CD4-positive, alpha-beta T cell treated with Interferon alpha-2 for 1 hour (primary cell): ENCODE measurements at regions not wholly inside any gene's neighbourhood (a gene's known extent, or its start where the extent isn't known, plus 50 kb on each side); places are given as distances from the start of the nearest gene placed in this dataset.
A peak's percentile ranks its signal among the peaks of the same experiment; 100 is the strongest.
"Not testable (repeated sequence)": the region's sequence is repeated elsewhere in the genome, so short reads cannot be mapped to it uniquely, and the experiment has no call there.

Source experiments
- DNase-seq, 2 donors: peaks; one replicate each; pipeline ENCODE4 v3.0.0-alpha.2; 2020 to 2022

DNA sequence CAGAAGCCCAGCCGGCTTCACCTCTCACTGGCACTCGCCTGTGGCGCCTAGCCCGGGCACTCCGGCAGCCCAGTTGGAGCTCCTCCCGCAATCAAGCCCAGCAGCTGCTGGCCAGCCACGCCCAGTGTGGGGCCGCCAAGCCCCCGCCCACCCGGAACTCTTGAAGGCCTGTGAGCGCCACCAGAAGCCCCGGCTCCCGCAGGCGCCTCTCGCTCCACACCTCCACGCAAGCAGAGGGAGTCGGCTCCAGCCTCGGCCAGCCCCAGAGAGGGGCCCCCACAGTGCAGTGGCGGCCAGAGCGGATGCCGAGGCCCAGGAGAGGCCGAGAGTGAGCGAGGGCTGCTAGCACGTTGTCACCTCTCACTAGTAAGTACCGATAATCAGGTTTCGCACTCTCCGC is 240.7 kb downstream of the TFEC start:
- DNase-seq: no peak

DNA sequence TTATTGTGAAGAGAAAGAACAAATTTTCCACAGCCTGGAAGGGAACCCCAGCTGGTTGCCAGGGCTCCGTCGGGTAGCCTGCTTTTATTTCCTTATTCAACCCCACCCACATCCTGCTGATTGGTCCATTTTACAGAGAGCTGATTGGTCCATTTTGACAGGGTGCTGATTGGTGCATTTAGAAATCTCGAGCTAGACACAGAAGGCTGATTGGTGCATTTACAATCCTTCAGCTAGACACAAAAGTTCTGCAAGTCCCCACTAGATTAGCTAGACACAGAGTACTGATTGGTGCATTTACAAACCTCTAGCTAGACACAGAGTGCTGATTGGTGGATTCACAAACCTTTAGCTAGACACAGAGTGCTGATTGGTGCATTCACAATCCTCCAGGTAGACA is 241.1 kb downstream of the TFEC start:
- DNase-seq: not testable (repeated sequence)

DNA sequence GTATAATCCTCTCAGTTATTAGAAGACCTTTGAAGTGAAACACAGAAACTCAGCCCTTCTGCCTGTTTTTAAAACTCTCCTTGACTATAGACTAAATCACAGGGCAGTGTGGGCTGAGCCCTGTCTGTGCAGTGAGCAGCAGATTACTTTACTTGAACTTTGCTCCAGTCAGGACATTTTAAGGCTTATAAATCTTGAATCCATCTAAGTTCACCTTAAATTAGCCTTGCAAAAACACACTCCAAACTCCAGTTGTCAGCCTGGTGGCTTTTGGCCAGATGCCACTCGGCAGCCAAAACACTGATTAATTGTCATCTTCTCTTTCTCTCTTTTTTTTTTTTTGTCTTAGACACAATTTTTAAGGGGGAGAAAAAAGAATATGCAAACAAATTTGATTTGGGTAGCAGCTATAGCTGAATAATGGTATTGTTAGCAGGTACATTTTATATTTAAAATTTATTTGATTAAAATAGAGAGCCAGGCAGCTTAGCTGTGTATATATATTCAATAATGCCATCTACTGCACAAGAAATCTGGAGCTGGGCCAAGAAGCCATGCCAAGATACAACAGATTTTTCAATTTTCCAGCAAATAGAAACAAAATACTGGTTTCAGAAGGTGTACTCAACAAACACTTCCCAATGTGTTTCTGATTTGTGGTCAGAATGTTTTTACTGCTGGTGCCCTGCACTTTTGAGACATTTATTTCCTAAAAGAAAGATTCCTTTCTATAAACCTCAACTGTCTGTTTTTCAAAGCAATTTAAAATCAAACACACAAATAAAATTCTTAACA is 247.7 kb downstream of the TFEC start:
- DNase-seq: no peak

DNA sequence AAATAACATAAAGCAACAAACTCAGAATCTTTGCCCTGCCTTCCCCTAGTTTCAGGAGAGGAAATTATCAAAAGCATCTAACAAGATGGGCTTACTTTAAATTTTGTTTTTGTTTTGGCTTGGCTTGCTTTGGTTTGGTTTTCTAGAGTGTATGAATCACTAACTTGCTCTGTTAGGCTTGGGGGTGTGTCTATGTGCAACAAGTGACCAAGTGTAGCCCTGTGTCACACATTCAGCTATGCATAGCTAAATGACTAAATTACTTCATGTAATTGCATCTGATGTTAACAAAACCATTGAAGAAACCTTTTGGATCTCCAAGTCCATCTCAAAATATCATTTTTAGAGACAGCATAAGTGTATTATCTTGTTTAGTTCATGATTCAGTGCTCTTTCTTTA is 251.0 kb downstream of the TFEC start:
- DNase-seq: no peak

DNA sequence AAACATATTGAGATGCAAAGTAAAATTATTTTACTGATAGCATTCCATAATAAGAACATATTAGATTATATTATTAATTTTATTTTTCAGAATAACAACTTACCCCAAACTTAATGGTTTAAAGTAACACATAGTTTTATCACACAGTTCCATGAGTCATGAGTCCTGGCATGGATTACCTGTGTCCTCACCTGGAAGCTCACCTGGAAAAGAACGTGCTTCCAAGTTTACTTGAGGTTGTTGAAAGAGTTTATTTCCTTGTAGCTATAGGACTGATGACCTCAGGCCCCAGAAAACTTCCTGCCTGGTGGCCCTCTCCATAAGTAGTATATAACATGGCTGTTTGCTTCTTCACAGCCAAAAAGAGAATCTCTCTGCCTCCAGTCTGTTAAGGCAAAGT is 254.6 kb downstream of the TFEC start:
- DNase-seq: no peak

DNA sequence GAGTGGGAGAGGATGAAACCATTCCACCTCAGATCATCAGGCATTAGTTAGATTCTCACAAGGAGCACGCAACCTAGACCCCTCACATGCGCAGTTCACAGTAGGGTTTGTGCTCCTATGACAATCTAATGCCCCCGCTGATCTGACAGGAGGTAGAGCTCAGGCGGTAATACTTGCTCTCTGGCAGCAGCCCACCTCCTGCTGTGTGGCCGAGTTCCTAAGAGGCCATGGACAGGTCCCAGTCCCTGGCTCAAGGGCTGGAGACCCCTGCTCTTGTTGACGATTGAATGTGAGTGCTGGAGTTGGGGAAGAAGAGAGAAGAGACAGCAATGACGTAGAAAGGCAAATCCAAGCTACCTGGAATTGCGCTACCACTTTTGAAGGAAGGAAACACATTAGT is 267.2 kb downstream of the TFEC start:
- no peak for DNase-seq

DNA sequence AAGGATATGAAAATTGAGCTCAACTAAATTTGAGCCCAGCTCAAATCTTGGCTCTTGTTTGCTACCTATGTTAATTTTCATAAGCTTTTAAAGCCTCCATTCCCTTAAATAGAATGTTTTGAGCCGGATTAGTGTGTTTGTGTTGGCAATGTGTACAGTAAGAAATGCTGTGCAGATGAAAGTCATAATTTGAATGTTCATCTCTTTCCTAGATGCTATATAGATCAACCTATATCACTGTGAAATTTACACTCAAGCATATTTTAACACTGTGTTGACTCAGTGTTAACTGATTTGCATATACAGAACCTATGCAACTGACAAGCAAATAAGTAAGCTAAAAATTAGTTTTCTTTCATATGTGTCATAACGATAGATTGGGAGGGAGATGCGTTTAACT is 272.5 kb downstream of the TFEC start:
- DNase-seq: no peak

DNA sequence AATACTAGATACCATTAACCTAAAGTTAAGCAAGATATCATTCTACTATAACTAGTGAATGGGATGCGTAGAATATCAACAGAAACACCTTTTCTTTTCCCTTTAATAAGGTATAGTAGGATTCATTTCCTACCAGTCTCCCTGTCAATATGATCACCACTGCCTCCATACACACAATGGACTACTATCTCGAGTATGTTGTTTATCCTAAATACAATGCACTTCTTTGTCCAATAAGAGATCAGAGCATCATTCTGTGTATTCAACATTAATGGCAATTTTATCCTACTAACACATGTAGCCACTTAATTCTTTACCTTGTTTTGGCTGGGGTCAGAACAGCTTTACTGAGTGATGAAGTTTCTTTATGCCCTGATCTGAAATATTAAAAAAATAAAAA is 276.3 kb downstream of the TFEC start:
- no peak for DNase-seq

DNA sequence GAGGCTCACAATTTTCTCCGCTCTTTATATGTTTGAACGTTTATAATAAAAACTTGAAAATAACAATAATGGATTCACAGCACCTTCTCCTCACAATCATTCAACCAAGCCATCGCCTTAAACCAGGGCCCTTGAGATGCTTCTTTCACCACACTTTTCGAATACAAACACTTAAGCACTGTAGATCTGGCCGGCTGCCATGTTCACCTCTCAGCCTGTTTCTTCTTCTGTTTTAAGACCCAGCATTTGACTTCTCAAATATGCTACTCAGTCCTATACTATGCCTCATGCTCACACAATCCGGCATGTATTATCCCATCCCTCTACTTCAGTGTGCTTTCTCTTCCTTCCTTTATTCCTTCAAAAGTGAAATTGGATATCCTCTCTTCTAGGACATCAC is 280.6 kb downstream of the TFEC start:
- no peak for DNase-seq

DNA sequence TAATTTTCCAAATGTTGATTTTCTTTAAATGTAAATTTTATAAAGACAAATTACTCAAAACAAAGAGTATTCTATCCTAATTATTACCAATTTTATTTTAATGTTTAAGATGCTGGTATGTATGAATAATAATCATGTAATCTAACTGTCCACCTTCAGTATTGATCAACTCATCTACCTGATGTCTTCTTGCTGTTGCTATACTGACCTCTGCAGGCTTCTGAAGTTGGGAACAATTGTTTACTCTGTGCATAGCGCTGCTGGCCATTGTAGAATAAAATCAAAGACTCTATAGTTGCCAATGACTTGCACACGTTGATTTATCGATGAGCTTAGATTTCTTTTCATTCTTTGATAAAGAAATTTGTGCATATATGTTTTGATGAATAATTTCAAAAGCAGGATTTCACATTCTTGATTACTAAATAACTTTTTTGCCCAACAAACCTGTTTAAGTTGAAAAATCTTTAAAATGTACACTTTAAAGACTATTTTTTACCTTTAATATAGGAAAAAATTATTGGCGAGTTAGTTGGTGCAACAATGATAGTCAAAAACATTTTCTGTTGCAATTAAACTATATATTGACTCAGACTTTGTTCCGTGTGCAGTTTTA is 282.3 kb downstream of the TFEC start:
- peak in 1 of 2 donors; percentile 18 for DNase-seq

DNA sequence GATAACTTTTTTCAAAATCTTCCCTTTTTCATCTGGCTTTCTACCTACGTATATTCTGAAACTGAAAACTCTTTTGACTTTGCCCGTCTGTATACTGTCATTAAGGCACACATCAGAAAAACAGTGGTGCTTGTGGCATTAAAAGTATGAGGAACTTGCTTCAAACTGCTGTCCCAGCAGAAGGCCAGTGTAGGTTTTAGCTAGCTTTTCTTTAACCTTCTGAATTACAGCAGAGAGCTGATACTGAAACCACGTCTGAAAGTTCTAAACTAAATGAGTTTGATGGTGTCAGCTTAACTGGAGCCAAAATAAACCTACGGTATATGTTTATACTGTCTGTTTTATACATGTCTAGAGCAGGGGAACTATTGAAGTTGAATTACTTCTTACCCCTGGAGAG is 283.4 kb downstream of the TFEC start:
- DNase-seq: no peak

DNA sequence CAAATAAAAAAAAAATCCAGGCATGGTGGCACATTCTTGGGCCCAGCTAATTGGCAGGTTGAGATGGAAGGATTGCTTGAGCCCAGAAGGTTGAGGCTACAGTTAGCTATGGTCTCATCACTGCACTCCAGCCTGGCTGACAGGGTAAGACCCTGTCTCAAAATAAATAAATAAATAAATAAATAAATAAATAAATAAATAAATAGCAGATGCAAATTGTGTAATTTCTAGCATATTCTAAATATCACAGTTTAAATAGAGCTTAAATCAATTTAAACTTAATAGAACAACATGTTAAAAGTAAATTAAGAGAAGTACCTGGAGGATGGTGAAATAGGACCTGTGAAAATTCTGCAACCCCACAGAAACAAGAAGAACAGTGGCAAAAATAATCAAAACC is 290.5 kb downstream of the TFEC start:
- no peak for DNase-seq

DNA sequence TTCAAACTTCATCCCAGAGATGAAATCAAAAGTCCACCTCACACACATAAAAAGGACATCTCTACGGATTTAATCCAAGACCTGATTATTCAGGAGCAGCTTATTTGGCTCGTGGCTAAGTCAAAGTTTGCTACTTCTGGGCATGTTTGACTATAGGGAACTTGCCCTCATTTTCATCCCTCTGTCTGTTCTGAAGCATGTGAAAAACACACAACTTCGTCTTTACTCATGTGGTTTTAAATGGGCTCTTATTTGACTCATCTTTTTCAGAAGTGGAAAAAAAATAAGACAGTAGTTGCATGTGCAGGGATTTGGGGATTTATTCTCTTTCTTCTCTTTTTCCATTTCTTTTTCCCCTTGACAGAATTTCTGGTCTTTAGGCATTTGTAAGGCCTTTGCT is 295.9 kb downstream of the TFEC start:
- no peak for DNase-seq

DNA sequence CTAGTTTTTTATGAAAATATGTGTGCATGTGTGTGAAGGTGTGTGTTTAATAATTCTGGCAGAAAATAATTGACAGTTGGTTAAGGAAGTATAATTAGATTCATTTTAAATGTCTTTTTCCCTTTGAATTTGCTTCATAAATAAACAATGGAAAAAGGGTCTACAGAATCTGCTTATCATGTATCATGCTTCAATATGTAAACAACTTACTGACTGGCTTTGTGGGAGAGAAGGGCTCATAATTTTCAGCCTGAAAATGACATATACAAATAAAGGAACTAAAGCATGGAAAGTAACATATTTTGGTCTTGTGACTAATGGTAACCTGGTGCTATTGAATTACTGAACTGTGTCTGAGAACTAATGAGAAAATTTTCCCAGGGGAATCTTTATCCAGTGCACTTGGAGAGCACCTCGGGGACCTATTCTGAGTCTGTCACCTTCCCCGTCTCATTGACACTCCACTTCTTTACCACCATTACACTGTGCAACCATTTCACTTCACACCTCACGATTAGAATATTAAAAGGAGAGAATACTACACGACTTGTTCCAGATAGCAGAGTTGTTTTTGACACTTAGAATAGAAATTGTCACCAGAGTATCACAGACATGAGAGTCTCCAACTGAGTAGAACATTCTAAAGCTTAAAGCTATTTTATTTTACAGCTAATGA is 298.6 kb downstream of the TFEC start:
- no peak for DNase-seq

DNA sequence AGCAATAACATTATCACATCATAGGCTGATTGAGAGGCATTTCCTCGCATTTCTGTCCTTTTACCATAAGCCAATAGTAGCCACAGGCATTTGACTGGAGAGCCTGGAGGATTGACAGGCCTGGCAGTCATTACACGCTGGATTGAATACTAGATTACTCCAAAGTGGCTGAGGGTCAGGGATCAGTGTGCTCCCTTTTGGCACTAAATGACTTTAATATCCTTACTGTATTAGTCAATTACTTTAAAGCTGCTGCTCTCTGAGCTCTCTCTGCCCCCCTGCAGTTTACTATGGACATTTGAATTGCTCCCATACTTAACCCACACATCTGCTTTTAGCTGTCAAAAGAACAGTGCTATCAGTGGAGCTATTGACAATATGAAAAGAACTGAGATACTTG is 302.0 kb downstream of the TFEC start:
- DNase-seq: no peak

DNA sequence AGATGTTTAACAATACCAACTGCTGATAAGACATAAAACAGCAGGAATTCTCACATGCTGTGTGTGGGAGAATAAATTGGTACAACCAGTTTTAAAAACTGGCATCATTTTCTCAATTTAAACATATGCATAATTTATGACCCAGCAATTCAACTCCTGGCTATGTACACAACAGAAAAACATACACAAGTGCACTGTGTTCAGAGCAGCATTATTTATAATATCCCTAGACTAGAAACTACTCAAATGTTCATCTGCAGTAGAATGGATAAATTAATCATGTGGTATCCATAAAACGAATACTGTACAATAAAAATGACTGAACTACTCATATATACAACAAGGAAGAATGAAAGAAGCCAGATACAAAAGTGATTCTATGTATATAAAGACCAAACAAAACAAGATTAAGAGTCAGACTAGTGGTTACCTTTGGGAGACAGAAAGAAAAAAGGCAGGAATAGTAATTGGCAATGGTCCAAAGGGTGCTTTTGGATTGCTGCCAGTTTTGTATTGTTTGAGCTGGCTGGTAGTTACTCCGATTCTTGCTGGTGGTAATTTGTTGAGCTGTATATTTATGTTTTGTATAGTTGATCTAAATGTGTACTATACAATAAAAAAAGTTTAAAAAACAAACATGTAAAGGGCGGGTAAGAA is 306.0 kb downstream of the TFEC start:
- DNase-seq: no peak

DNA sequence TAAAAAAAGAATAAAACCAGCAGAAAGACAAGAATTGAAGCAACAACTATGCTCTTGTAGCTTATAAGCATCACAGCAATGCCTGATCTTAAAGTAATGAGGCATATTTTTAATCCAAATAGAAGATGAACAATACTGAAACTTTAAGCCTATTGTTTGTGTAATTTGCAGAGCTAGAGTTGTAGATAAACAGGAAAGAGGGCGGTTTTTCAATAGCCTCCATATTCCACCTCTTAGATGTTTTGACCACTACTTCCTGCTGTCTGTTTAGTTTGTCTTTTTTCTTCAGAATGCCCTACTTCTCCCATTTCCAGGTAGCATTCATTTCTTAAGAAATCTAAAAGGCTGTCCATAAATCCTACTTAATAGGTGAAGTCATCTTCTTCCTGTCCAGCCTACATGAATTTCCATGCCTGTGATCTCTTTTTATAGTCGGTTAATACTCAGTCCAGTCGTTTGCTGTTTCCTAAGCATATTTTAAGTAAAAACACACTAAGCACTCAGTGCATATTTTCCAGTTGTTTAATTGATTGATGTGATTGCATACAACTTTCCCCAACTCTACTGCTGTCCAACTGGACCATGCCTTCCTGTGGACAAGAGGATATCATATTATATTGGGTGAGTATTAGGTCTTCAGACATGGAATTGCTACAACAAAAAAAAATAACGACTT is 308.1 kb downstream of the TFEC start:
- peak in 1 of 2 donors; percentile 16 for DNase-seq

DNA sequence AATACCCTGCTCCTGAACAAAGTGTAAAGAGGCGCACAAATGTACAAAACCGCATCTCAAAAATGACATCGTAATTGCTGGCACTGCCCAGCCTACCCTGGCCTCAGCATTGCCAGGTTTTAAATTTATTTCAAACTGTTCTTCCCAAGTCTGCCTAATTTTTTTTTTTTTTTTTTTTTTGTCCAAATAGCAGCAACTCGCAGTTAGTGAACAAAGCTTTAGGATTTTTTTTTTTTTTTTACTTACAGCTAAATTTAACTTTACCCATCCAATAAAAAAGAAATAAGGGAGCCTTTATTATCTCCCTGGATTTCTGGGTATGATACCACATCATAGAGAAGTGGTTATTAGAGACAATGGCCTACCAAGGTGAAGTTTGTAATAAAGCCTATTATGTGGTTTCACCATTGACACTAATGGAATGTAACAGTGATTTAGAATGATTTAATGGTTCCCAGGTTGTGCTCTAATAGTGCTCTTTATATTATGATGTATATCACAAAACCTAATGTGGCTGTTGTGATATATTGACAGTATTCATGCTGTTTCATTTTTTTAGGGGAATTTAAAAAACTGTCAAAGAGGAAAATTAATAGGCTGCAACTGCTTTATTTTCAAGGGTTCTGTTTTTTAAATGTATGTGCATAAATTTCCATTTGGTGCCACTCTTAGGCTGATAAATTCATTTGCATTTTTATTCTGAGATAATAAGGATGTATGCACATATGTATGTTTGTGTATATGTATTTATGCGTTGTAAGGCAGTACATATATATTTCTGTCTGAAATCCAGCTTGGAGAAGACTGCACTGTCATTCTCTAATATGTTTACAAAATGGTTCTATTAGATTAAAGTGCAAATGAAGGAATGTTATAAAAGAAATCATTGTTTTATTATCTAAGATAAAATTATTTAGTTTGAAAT is 309.0 kb downstream of the TFEC start:
- no peak for DNase-seq

DNA sequence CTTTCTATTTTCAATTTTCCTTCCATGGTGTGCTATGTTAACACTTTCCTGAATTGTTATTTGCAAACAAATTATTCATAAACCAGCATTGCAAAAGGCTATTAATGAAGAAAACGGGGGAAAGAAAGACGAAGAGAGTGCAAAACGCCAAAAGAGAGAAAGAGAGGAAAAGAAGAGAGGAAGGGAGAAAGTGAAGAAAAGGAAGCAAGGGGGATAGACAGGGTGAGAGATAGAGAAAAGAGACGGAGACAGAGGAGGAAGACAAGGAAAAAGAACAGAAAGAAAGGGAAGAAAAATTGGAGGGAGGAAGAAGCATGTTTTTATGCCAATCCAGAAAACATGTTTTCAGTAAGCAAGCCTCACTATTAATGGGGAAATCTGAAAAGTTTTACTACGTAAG is 310.6 kb downstream of the TFEC start:
- no peak for DNase-seq

DNA sequence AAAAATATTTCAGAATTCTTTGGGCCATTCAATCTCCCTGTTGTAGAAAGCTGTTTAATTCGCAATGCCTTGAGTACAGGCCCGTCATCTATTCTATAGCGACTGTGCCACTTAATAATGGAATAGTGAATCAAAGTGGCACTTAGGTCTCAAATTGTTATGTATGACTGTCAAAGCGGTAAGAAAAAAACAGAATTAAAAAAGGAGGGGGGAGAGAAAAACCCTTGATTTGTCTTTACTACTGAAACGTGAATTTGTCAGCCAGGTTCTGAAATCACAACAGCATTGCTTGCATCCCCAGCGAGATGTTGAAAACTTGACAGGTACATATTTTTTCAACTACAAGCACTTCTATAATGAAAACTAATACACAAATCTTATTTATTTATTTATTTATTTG is 320.9 kb downstream of the TFEC start:
- DNase-seq: no peak

DNA sequence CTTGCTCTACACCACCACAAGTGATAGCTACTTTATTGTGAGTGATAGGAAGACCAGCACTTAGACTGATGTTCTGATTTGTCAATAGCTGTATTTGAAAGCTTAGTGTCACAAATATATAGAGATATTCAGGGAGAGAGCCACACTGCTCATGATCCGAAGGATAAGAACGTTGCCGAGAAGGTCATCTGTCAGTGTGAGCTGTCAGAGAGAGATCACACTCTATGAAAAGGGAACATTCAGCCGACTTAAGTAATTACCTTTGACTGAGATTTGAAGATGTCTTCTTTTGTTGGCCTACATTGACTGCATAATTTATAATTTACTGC is 322.6 kb downstream of the TFEC start:
- DNase-seq: no peak
